Stimulated activated CD8-positive, alpha-beta memory T cell treated with anti-CD3 and anti-CD28 coated beads, Interleukin-12 subunit alpha, Interleukin-12 subunit beta, amount 100 ng/mL, for 24 hours (primary cell): ENCODE measurements at regions not wholly inside any gene's neighbourhood (a gene's known extent, or its start where the extent isn't known, plus 50 kb on each side); places are given as distances from the start of the nearest gene placed in this dataset.
"Not testable (repeated sequence)": the region's sequence is repeated elsewhere in the genome, so short reads cannot be mapped to it uniquely, and the experiment has no call there.

ENCODE experiments used
- DNase-seq: peaks from one replicate; pipeline ENCODE4 v3.0.0-alpha.2; 2020; ENCODE audit errors: extremely low read depth

- no peak for DNase-seq
These were observed 279.2 kb downstream of the CXCL12 start for GRCh38 chr10:44105696-44106095.

- no peak for DNase-seq
These were observed 282.1 kb downstream of the CXCL12 start for GRCh38 chr10:44102726-44103255.

GRCh38 chr10:44101082-44101481, 283.8 kb downstream of the CXCL12 start:
- DNase-seq, result no peak

DNA sequence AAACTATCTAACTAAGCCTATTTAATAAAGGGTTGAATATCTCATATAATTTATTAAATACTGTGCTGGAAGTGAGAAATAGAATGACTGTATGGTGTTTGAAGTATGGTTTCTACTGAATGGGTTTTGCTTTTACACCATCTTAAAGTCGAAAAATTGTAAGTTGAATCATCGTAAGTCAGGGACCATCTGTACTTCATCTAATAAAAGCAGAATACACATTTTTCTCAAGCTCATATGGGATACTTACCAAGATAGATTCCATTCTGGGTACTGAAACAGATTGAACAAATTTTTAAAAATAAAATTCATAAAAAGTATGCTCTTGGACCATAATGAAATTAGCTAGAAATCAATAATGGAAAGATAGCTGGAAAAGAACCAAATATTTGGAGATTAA, 285.4 kb downstream of the CXCL12 start:
- DNase-seq, result no peak

DNA sequence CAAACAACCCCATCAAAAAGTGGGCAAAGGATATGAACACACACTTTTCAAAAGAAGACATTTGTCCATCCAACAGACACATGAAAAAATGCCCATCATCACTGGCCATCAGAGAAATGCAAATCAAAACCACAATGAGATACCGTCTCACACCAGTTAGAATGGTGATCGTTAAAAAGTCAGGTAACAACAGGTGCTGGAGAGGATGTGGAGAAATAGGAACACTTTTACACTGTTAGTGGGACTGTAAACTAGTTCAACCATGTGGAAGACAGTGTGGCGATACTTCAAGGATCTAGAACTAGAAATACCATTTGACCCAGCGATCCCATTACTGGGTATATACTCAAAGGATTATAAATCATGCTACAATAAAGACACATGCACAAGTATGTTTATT, 288.7 kb downstream of the CXCL12 start:
- not testable (repeated sequence) for DNase-seq

DNA sequence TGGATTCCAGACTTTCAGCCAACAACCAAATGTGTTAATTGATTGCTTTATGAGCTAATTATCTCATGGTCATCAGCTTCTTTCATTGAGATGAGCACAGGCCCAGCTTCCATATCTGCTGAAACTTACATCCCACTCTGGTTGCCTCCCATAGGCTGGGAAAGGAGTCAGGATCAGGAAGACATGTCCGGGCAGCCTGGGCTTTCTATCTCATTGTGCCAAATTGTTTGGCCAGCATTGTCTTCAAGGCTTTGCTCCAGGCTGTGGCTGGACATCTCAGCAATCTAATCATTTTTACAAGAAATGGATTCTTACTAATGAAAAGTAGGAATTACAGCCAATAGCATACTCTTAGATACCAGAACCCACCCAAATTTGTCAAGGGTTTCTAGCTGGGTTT, 295.2 kb downstream of the CXCL12 start:
- no peak for DNase-seq

DNA sequence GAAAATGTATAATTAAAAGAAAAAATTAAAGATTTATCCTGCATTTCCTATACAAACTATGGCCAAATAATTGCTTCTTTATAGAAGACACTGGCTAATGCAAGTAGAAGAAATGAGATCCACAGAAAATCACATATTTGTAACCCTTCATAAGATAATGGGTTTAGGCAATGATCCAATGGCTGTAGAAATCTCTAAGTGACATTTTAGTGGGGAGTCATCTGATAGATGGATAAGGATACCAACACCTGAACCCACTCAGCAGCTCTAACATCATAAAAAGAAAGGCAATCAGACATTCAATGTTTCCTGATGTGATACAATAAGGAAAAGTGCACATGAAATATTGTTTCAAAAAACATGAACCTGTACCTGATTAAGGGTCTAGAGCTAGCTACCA, 297.5 kb downstream of the CXCL12 start:
- no peak for DNase-seq

GRCh38 chr10:44083719-44084400, 301.0 kb downstream of the CXCL12 start:
- no peak for DNase-seq

GRCh38 chr10:44071479-44071878, 313.4 kb downstream of the CXCL12 start:
- no peak for DNase-seq

DNA sequence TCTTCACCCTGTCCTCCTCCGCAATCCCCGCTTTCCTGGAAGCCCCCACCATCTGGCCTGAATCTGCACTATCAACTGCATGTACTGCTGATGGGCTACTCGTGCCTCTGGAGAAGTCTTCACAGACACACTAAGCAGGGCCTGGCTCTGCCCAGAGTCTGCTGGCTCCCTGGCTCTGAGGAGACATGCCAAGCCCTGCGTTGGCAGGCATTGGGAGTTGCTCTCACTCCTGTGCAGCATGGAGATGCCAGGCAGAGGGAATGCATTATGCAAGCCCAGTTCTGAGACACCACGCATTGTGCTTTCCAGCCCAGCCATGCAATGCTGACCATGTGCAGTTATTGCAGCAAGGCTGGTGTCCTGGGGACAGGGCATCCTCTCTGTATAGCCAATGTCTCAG, 314.6 kb downstream of the CXCL12 start:
- no peak for DNase-seq

GRCh38 chr10:44069573-44069972, 315.3 kb downstream of the CXCL12 start:
- no peak for DNase-seq

DNA sequence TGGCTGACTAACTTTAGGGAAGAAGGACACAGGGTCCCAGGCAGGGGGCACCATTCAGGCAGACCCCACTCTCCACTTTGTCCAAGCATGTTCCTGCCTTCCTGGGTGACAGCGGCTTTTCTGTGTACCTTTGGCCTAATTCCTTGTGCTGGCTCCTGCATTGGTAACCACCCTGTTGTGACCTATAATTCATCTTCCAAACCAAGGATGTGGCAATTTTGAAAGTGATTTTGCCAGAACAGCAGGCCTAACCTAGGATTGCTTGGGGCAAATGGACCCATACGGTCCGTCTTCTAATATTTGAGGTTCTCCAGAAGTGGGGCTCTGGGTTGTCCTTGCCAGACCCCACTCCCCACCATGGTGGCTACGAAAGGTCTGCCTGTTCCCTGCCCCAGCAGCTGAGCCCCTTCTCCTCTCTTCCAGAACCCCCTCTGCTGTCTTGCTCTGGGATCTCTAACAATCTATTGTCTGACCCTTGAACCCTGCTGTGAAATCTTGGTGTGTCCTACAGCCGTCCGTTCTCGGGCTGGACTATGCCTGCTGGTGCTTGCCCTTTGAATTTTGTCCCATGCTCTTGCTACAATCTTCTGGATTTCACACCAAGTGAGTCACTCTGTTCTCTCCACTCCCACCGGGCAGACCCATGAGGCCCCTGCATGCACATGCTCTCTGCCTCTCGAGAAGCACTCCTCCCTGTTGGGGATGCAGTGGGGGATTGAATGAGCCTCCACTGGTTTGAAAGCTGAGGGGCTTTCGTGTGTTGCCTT, 316.0 kb downstream of the CXCL12 start:
- no peak for DNase-seq

GRCh38 chr10:44067432-44067831, 317.5 kb downstream of the CXCL12 start:
- no peak for DNase-seq

DNA sequence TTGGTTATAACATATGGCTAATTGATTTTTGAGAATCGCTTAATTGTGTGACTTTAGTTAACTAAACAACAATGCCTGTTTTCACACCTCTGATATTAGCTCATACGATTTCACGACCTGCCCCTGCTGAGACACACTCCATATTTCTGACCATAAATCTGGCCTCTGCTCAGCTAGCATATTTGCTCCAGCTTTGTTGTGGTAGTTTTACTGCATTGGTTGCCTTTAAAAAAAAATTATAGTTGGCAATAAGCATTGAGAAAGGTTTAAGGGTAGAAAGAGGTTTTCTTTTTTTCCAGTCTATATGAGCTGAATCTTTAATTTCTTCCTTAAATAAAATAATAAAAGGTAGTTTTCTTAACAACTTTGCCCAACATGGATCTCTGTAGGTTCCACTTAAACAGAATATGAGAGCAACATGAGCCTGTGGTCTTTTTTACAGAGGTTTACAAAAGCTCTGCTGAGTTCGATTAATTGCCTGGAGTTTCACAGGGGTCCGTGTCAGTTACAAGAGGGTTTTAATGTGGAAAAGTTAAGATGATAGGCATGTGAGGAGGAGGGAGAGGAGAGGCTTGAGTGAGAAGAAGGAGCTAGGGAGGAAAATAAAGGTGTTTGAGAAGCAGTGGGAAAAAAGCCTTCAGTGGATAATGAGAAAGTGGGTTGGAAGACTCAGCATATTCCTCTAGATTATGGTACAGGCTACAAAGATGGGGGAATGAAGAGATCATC, 318.2 kb downstream of the CXCL12 start:
- DNase-seq, result no peak

DNA sequence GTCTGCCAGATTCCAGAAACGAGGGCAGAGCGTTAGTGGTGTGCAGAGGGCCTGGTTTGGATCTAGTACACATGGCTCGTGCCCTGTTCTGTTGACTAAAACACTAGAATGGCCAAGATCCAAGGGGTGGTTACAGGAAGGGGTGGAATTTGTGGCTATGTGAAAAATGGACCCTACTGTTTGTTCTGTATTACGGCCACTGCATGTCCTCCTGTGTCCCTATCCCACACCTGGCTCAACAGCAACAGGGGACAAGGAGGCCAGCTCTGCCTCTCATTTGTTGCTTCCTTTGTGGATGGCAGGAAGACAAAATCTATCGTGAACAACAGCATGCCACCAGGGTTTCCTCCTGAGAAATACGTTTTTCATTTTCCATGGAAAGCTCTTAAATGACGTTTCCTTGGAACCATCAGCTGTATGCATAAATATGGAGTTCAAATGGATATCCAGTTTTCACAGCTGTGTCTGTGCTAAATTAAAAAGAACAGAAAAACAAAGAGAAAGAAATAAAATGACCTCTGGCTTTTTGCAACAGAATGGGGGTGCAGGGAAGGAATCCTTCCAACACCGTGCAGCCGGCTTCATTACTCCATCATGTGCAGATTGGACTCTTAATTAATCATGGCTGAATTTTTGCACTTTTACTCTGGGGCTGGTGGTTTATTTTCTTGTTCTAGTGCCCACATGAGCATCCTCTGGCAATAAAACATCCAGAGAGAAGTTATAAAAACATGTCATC, 318.9 kb downstream of the CXCL12 start:
- no peak for DNase-seq

DNA sequence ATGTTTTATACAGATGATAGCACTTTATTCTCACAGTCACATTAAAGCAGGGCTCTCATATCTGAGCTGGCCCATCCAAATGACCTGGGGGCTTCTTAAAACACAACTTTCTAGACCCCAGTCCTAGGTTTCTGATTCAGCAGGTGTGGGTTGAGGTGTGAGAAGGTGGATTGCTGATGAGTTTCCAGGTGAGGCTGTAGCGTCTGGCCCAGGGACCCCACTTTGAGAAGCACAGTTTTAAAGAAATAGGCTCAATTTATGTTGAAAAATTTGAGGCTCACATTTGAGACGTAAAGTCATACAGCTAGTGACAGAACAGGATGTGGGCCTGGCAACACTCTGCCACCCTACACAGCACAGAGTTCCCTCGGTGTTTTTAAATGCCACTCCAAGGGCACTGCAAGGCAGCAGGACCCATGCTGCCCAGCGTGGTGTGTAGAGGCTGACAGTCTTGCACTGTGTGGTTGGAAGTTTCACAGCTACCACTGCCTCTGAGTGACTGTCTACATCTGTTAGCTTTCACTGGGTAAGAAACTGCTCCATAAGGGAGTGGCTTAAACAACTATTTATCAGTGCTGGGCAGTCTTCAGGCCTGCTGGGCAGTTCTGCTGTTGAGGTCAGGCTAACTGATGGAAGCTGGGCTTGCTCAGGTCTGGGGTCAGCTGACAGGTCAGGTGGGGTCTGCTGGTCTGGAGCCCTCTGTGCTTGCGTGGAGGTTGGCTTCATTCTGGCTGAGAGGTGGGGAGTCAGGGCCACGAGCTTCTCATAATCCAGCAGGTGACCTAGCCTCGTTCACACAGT, 319.7 kb downstream of the CXCL12 start:
- no peak for DNase-seq

- DNase-seq, result no peak
These were observed 320.6 kb downstream of the CXCL12 start for GRCh38 chr10:44064317-44064716.

GRCh38 chr10:44063686-44064085, 321.2 kb downstream of the CXCL12 start:
- no peak for DNase-seq

- no peak for DNase-seq
These were observed 324.2 kb downstream of the CXCL12 start for GRCh38 chr10:44060719-44061118.

GRCh38 chr10:44060221-44060620, 324.7 kb downstream of the CXCL12 start:
- DNase-seq, result no peak

- DNase-seq, result no peak
These were observed 326.6 kb downstream of the CXCL12 start for GRCh38 chr10:44058259-44058658.
